ENCODE measurements at regions not wholly inside any gene's neighbourhood (a gene's known extent, or its start where the extent isn't known, plus 50 kb on each side); places are given as distances from the start of the nearest gene placed in this dataset.

- TF ChIP-seq CTCF (tag by site-specific recombination; IDR thresholded peaks at IDR 0.05) (no peak), ZNF302 (tag by site-specific recombination; IDR thresholded peaks at IDR 0.05; ENCODE audit: low read depth) (no peak)
Observed at GRCh38 chr9:117828466-117828865, 124.3 kb downstream of the TLR4 start.

Data from HEK293 (cell line).